HG03439 (cell line): ENCODE measurements at regions not wholly inside any gene's neighbourhood (a gene's known extent, or its start where the extent isn't known, plus 50 kb on each side); places are given as distances from the start of the nearest gene placed in this dataset.

Experiments used
- ATAC-seq: cut with Tn5 transposase; IDR thresholded peaks from one replicate; pipeline ENCODE4 v1.9.1; 2021; ENCODE audit warnings: mild to moderate bottlenecking, moderate library complexity; ENCODE audit not compliant: unreplicated experiment

- ATAC-seq, result no peak
These were observed 104.7 kb downstream of the TSN start for GRCh38 chr2:121860033-121860757.

DNA sequence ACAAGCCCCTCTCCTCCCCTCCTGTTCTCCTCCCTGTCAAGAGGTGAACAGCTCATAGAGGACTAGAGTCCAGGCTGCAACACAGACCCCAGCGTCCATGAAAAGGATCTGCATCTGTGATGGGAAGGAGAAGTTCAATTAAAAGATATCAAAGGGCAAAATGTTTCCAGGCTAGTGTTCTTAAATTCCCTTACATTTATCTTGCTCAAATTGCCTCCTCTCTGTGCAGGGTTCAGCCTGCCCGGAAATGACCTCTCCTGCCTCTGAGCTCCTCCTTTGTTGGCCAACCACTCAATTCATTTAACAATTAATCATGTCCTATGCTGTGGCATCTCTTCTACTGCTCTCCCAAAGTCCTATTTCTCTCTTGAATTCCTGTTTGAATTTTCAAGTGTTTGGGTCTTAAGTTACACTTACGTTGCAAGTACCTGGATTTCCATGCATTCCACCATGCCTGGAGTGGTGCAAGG is 105.3 kb downstream of the TSN start:
- ATAC-seq, result no peak

GRCh38 chr2:121862286-121862685 is 106.8 kb downstream of the TSN start:
- no peak for ATAC-seq

DNA sequence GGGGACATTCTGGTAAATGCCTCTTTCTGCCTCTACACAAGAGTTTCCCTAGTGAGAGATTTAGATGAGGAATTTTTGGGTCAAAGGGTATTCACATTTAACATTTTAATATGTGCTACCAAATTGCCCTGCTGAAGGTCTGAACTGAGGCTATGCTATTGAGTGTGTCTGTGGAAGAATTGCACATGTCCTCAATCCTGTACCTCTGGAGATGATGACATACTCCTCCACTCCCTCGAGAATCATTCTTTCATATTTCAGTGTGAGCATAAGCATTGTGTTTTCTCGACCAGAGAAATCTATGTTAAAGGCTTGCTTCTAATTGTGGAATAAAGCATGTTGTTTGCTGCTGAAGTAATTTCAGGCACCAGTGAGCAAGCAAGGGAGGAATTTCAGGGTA is 110.5 kb downstream of the TSN start:
- ATAC-seq, result no peak

DNA sequence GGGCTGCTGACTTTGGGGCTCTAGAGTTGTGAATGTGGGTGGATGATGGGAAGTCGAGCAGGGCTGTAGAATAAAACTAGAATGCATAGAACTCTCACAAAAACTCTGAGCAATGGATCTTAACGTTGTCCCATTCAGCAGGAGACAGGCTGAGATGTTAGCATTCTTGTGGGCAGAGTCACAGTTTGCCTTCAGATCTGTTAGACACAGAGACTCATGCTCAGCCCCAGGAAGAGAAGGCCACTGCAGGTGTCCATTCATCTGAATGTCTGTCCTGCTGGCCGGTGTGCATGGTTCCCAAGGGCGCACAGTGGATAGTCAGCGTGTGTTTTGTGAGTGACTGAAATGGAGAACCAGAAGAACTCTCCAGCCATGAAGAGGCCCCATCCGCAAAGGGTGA is 111.3 kb downstream of the TSN start:
- ATAC-seq, result no peak

GRCh38 chr2:121868652-121869051 is 113.2 kb downstream of the TSN start:
- ATAC-seq, result no peak

DNA sequence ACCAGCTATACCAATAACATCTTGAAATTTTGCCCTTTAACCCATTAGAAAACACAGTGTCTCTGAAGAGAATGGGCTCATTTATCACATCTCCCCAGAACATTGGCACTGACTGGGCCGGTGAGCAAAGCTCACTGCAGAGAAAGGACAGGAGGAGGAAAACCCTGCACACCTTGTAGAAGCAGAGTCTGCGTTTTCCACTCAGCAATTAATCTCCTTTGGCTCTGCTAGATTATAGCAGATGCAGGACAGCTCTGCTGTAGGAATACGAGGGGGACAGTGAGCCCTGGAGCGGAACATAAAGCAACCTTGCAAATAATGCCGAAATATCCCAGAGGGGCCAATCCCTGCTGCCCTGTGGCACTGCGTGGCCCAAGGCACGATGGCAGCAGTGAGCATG is 113.9 kb downstream of the TSN start:
- no peak for ATAC-seq

DNA sequence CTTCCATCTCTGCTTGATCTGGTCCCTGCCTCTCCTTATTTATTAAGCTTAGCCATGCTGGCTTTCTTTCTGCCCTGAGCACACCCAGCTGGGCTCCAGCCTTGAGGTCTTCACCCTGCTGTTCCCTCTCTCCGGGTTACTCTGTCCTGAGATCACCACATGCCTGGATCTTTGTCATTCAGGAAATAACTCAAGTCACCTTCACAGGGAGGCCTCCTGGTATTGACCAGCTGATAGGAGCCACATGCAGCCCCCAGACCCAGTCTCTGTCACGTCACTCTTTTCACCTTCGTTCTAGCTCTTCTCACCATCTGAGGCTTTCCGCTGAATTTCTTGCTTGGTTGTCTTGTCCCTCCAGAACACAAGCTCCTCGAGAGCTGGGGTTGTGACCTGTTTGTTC is 114.4 kb downstream of the TSN start:
- ATAC-seq, result no peak

DNA sequence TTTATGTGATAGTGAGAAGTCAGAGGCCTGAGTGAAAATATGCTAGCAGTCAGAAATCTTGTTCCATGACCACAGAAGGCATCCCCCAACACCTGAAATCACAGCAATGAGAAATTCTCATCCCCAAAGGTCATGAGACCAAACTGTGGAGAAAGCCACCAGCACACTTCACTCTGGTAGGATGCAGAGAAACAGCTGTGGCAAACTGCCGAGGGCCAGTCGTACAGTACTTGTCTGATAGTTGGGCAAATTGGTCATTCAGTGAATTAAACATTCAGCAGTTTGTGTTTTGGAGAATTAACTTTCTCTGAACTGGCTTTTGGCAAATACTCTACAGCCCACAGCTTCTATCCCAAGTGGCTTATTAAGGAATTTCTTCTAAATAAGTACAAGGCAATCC is 117.2 kb downstream of the TSN start:
- no peak for ATAC-seq

DNA sequence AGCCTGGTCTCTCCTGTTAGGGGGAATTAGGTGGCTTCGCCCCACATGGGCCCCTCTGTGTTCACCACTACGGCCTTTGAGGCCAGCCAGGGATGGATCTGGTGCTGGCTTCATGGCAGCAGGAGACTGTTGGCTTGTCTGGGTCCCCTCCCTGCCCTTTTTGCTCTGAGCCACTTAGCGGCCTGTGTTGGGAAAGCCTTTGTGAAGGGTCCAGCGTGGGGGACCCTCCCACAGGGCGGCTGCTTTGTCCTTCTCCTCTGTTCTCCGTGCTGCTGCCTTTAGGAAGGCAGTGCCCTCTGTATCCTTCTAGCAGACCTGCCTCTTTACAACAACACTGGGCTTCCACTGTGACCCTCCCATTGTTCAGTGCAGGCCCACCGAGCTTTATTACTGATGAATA is 118.4 kb downstream of the TSN start:
- ATAC-seq, result no peak

GRCh38 chr2:121875585-121876185 is 120.2 kb downstream of the TSN start:
- no peak for ATAC-seq

- ATAC-seq, result no peak
These were observed 121.9 kb downstream of the TSN start for GRCh38 chr2:121877366-121877765.

DNA sequence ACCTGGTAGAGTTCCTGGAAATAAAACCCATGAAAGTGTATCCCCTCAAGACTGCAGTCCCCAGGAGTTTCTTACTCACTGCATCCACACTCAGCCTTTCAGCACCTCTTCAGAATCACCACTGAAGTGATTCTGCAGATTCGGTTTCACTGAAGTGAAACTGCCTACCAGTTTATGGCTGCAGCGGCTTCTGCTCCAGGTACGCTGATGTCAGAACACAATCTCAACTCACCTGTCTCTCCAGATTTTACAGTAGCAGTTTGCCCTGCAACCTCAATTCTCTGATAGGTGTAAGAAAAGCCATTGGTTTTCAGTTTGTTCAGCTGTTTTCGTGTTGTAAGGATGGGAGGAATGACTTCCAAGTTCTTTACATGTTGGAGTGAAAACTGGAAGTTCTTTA is 124.8 kb downstream of the TSN start:
- no peak for ATAC-seq

- ATAC-seq, result no peak
These were observed 125.6 kb downstream of the TSN start for GRCh38 chr2:121881038-121881437.

DNA sequence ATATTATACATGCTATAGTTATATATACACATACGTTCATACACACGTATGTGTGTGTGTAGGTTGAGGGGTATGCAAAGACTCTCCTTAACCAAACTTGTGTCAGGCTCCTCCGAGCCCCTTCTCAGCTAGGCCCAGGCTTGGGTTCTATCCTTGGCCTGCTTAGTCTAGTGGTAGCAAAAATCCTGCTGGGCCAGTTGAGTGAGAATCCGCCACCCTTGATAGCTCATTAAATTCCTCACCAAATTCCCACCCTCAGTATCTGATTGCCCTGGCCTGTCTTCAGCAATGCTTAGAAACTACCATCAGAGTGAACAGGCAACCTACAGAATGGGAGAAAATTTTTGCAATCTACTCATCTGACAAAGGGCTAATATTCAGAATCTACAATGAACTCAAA is 126.5 kb downstream of the TSN start:
- no peak for ATAC-seq

GRCh38 chr2:121884078-121884477 is 128.6 kb downstream of the TSN start:
- ATAC-seq, result no peak

DNA sequence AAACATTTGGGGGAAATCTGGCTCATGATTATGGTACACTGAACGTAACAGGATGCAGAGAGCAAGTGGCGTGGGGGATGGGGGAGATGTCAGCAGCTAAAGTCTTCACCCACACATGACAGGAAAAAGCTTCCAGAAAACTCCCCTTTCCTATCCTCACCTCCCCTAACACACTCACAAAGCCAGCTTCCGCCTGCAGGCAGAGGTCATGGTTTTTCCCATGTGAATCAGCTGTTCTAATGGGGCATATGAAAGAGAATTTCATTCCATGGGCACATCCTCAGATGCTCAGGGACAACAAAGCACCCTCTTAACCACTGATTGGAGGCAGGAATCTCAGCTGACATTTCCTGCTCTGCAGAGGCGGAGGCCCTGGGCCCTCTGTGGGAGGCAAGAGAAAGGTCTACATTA is 129.1 kb downstream of the TSN start:
- no peak for ATAC-seq

- no peak for ATAC-seq
These were observed 130.6 kb downstream of the TSN start for GRCh38 chr2:121886059-121886458.

- no peak for ATAC-seq
These were observed 132.2 kb downstream of the TSN start for GRCh38 chr2:121887513-121888188.

- ATAC-seq, result peak; percentile 89
These were observed 132.7 kb downstream of the TSN start for GRCh38 chr2:121888189-121888557.

- no peak for ATAC-seq
These were observed 134.6 kb downstream of the TSN start for GRCh38 chr2:121890041-121890440.
